HL-60 (cell line): ENCODE measurements at regions not wholly inside any gene's neighbourhood (a gene's known extent, or its start where the extent isn't known, plus 50 kb on each side); places are given as distances from the start of the nearest gene placed in this dataset.

ENCODE experiments used
- DNase-seq, 2 experiments: peaks; one replicate each; pipeline ENCODE4 v3.0.0-alpha.2; 2010 to 2020; ENCODE audit warnings: low read depth in 1 of 2, low spot score in 1 of 2
- H3K27ac ChIP-seq: fragments of 250-450 bp; sonication (Bioruptor Pico); replicated peaks from 2 replicates; pipeline ENCODE4 v1.5.1; 2020; ENCODE audit warnings: mild to moderate bottlenecking, moderate library complexity
- H3K27me3 ChIP-seq: fragments of 250-450 bp; sonication (Bioruptor Pico); 2 replicates; pipeline ENCODE4 v1.5.1; 2021; ENCODE audit warnings: mild to moderate bottlenecking, moderate library complexity; ENCODE audit not compliant: insufficient read depth, poor library complexity, severe bottlenecking
- H3K4me3 ChIP-seq: replicated peaks from 2 replicates; pipeline ENCODE4 v1.5.1; 2011; ENCODE audit warnings: mild to moderate bottlenecking, control low read depth, low read length; ENCODE audit not compliant: insufficient read depth
- GABPA ChIP-seq: IDR thresholded peaks from 2 replicates; pipeline ENCODE4 v1.6.1; 2012; ENCODE audit warnings: low read depth
- POLR2AphosphoS5 ChIP-seq: IDR thresholded peaks from 2 replicates; pipeline ENCODE4 v1.6.1; 2012; ENCODE audit warnings: low read depth
- SPI1 ChIP-seq: IDR thresholded peaks from 2 replicates; pipeline ENCODE4 v1.6.1; 2012; ENCODE audit warnings: low read depth, mild to moderate bottlenecking, borderline replicate concordance
- TF ChIP-seq, protein P1 (sequence below): IDR thresholded peaks from 2 replicates; pipeline ENCODE4 v1.6.1; 2012; ENCODE audit warnings: low read depth; ENCODE audit not compliant: insufficient replicate concordance
- TF ChIP-seq, protein P2 (sequence below): IDR thresholded peaks from one replicate; pipeline ENCODE4 v1.5.1; 2011; ENCODE audit warnings: low read length, control low read depth, inconsistent platforms; ENCODE audit not compliant: insufficient read depth

DNA sequence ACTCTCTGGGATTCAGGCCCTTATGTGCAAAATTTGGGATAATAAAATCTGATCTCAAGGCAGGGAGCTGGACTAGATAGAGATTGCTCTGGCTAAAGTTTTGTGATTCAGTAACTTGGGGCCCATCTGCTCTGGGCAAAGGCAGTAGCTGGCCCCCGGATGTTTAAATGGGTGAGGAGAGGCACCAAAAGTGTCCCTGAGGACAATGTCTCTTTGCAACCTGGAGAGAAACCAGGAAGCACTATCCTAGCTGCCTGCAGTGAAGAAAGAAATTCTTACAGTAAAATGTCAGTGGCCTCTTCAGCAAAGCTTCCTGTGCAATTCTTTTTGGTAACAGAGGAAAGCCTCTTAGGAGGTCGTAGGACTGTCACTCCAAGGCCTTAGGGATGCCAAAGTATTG lies 54.6 kb upstream of the BARX2 start:
- TF ChIP-seq, protein P1, sequence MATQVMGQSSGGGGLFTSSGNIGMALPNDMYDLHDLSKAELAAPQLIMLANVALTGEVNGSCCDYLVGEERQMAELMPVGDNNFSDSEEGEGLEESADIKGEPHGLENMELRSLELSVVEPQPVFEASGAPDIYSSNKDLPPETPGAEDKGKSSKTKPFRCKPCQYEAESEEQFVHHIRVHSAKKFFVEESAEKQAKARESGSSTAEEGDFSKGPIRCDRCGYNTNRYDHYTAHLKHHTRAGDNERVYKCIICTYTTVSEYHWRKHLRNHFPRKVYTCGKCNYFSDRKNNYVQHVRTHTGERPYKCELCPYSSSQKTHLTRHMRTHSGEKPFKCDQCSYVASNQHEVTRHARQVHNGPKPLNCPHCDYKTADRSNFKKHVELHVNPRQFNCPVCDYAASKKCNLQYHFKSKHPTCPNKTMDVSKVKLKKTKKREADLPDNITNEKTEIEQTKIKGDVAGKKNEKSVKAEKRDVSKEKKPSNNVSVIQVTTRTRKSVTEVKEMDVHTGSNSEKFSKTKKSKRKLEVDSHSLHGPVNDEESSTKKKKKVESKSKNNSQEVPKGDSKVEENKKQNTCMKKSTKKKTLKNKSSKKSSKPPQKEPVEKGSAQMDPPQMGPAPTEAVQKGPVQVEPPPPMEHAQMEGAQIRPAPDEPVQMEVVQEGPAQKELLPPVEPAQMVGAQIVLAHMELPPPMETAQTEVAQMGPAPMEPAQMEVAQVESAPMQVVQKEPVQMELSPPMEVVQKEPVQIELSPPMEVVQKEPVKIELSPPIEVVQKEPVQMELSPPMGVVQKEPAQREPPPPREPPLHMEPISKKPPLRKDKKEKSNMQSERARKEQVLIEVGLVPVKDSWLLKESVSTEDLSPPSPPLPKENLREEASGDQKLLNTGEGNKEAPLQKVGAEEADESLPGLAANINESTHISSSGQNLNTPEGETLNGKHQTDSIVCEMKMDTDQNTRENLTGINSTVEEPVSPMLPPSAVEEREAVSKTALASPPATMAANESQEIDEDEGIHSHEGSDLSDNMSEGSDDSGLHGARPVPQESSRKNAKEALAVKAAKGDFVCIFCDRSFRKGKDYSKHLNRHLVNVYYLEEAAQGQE: no peak
- TF ChIP-seq SPI1: no peak
- no peak for TF ChIP-seq GABPA
- no peak for DNase-seq
- Histone ChIP-seq H3K27ac (no peak overlapping the region), H3K4me3 (no peak overlapping the region), H3K27me3 (no peaks in the 10 kb centered on the region)

GRCh38 chr11:129320494-129320893 lies 55.2 kb upstream of the BARX2 start:
- Histone ChIP-seq H3K4me3 (no peak overlapping the region), H3K27ac (no peak overlapping the region), H3K27me3 (no peaks in the 10 kb centered on the region)
- DNase-seq: no peak
- TF ChIP-seq, protein P2, sequence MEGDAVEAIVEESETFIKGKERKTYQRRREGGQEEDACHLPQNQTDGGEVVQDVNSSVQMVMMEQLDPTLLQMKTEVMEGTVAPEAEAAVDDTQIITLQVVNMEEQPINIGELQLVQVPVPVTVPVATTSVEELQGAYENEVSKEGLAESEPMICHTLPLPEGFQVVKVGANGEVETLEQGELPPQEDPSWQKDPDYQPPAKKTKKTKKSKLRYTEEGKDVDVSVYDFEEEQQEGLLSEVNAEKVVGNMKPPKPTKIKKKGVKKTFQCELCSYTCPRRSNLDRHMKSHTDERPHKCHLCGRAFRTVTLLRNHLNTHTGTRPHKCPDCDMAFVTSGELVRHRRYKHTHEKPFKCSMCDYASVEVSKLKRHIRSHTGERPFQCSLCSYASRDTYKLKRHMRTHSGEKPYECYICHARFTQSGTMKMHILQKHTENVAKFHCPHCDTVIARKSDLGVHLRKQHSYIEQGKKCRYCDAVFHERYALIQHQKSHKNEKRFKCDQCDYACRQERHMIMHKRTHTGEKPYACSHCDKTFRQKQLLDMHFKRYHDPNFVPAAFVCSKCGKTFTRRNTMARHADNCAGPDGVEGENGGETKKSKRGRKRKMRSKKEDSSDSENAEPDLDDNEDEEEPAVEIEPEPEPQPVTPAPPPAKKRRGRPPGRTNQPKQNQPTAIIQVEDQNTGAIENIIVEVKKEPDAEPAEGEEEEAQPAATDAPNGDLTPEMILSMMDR: no peak
- TF ChIP-seq POLR2AphosphoS5: no peak
- TF ChIP-seq, protein P1: no peak
- no peak for TF ChIP-seq GABPA
- no peak for TF ChIP-seq SPI1

- TF ChIP-seq, protein P1: no peak
- Histone ChIP-seq H3K4me3 (no peak overlapping the region), H3K27ac (no peak overlapping the region), H3K27me3 (no peaks in the 10 kb centered on the region)
- no peak for DNase-seq
Measured at GRCh38 chr11:129319751-129320150, 55.9 kb upstream of the BARX2 start.

DNA sequence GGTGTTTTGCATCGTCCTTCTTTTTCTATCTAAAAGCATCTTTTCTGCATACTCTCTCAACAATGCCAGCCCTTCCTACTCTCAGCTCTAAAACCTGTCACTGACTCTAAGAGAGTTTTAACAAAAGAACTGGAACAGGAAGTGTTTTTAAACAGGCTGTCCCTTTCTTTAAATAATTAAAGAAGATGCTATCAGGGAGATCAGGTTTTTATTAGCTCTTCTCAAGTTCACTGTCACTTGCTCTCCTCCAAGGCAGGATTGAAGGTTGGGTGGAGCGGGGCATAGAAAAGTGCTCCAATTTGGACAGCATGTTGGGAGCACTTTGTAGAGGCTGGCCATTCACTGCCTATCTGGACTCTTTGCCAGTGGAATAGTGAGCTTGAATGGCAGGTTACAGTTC lies 56.4 kb upstream of the BARX2 start:
- DNase-seq: no peak
- no peak overlapping the region for H3K4me3 ChIP-seq
- H3K27me3 ChIP-seq: no peaks in the 10 kb centered on the region
- H3K27ac ChIP-seq: no peak overlapping the region
- TF ChIP-seq SPI1 (no peak), GABPA (no peak), POLR2AphosphoS5 (no peak)
- TF ChIP-seq, protein P2: no peak
- TF ChIP-seq, protein P1: no peak
